ENCODE measurements at regions not wholly inside any gene's neighbourhood (a gene's known extent, or its start where the extent isn't known, plus 50 kb on each side); places are given as distances from the start of the nearest gene placed in this dataset.
A peak's percentile ranks its signal among the peaks of the same experiment; 100 is the strongest.
"Not testable (repeated sequence)": the region's sequence is repeated elsewhere in the genome, so short reads cannot be mapped to it uniquely, and the experiment has no call there.

- DNase-seq (ENCODE audit: low read depth): no peak
These were observed 159.5 kb downstream of the PLK2 start for GRCh38 chr5:58300346-58300895.

GRCh38 chr5:58299256-58299655, 160.6 kb downstream of the PLK2 start:
- DNase-seq (ENCODE audit: low read depth): no peak

- DNase-seq (ENCODE audit: low read depth): peak; percentile 68
These were observed 165.1 kb downstream of the PLK2 start for GRCh38 chr5:58294598-58295305.

GRCh38 chr5:58288275-58288674, 171.6 kb downstream of the PLK2 start:
- not testable (repeated sequence) for DNase-seq (ENCODE audit: low read depth)

- no peak for DNase-seq (ENCODE audit: low read depth)
These were observed 173.1 kb downstream of the PLK2 start for GRCh38 chr5:58286741-58287140.

GRCh38 chr5:58285900-58286299, 174.0 kb downstream of the PLK2 start:
- DNase-seq (ENCODE audit: low read depth): no peak

- DNase-seq (ENCODE audit: low read depth): no peak
These were observed 175.0 kb downstream of the PLK2 start for GRCh38 chr5:58284886-58285285.

- DNase-seq (ENCODE audit: low read depth): no peak
These were observed 178.7 kb downstream of the PLK2 start for GRCh38 chr5:58281189-58281588.

GRCh38 chr5:58279259-58279658, 180.6 kb downstream of the PLK2 start:
- DNase-seq (ENCODE audit: low read depth): no peak

GRCh38 chr5:58276431-58276830, 183.5 kb downstream of the PLK2 start:
- DNase-seq (ENCODE audit: low read depth): no peak

GRCh38 chr5:58275516-58275915, 184.4 kb downstream of the PLK2 start:
- no peak for DNase-seq (ENCODE audit: low read depth)

- no peak for DNase-seq (ENCODE audit: low read depth)
These were observed 185.7 kb downstream of the PLK2 start for GRCh38 chr5:58274191-58274590.

GRCh38 chr5:58273711-58274110, 186.2 kb downstream of the PLK2 start:
- no peak for DNase-seq (ENCODE audit: low read depth)

- DNase-seq (ENCODE audit: low read depth): no peak
These were observed 191.6 kb downstream of the PLK2 start for GRCh38 chr5:58268268-58268667.

GRCh38 chr5:58266402-58266801, 193.5 kb downstream of the PLK2 start:
- DNase-seq (ENCODE audit: low read depth): peak; percentile 11

GRCh38 chr5:58265246-58265930, 194.5 kb downstream of the PLK2 start:
- DNase-seq (ENCODE audit: low read depth): no peak

- DNase-seq (ENCODE audit: low read depth): no peak
These were observed 195.6 kb downstream of the PLK2 start for GRCh38 chr5:58264276-58264675.

- DNase-seq (ENCODE audit: low read depth): no peak
These were observed 196.6 kb downstream of the PLK2 start for GRCh38 chr5:58263296-58263695.

GRCh38 chr5:58262226-58262625, 197.7 kb downstream of the PLK2 start:
- no peak for DNase-seq (ENCODE audit: low read depth)

- DNase-seq (ENCODE audit: low read depth): peak; percentile 19
These were observed 198.3 kb downstream of the PLK2 start for GRCh38 chr5:58261605-58262004.

GRCh38 chr5:58260243-58260642, 199.6 kb downstream of the PLK2 start:
- DNase-seq (ENCODE audit: low read depth): no peak

- DNase-seq (ENCODE audit: low read depth): peak; percentile 95
These were observed 200.2 kb downstream of the PLK2 start for GRCh38 chr5:58259685-58260152.
